GM19468 (cell line): ENCODE measurements at regions not wholly inside any gene's neighbourhood (a gene's known extent, or its start where the extent isn't known, plus 50 kb on each side); places are given as distances from the start of the nearest gene placed in this dataset.
"Not testable (repeated sequence)": the region's sequence is repeated elsewhere in the genome, so short reads cannot be mapped to it uniquely, and the experiment has no call there.

Experiments used
- ATAC-seq: cut with Tn5 transposase; IDR thresholded peaks from one replicate; pipeline ENCODE4 v1.9.1; 2021; ENCODE audit warnings: mild to moderate bottlenecking, moderate library complexity, moderate number of reproducible peaks; ENCODE audit not compliant: unreplicated experiment; ENCODE audit errors: extremely low read depth

GRCh38 chr6:130602151-130602770, 224.9 kb upstream of the SMLR1 start:
- ATAC-seq = no peak

DNA sequence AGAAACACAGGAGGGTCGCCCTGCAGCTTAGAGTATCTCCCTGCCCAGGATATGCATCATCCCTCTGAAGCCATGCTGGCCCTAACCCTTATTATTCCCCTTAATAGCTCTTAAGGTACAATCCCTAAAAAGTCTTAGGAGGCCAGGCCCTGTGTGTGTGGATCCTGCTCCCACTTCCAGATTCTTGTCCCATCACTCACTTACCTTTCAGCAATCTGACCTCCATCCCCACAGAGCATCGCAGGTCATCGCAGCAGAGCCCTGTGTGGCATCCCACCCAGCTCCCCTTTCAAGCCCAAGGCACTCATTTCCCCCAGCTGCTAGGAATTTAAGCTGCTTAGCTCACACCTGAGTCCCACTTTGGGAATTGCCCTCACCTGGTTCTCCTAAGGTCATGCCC, 223.8 kb upstream of the SMLR1 start:
- ATAC-seq = no peak

DNA sequence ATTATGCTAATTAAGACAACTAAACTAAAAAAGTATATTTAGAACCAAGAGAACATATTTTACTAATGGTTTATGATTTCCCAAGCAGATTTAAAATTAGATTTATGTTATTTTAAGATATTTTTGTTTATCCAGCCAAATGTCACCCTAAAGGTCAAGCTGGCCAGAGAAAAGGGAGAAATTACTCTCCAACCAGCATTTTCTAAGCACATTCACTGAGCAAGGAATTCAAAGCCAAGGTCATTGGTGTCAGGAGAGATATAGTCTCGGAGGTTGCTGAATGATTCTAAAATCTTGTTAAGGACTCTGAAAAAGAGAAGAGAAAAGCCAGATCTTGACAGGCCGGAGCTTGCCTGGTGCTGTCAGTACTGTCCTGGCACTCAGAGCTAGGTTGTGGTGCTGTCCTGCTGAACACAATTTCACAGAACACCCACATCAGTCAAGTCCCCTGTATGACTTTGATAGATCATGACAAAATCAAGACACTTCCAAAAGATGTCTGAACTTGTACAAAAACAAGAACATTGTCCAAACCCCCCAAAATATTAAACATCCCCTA, 222.3 kb upstream of the SMLR1 start:
- ATAC-seq = no peak

DNA sequence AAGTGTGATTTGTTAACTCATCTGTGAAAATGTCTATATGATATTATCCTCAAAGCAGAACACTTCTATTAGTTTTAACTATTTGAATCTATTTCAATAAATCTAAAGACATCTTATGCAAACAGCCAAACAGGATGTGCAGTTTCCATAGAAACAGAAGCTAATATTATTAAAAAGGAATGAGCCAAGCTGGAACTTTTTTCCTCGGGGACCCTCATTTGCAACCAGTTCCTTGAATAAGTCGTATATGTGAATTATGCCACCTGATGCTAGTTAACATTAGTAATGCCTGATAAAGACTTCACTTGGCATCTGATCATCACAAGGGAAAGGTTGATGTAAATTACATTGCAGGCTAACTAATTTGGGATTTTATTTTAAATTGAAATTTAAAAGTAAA, 216.9 kb upstream of the SMLR1 start:
- ATAC-seq = no peak

DNA sequence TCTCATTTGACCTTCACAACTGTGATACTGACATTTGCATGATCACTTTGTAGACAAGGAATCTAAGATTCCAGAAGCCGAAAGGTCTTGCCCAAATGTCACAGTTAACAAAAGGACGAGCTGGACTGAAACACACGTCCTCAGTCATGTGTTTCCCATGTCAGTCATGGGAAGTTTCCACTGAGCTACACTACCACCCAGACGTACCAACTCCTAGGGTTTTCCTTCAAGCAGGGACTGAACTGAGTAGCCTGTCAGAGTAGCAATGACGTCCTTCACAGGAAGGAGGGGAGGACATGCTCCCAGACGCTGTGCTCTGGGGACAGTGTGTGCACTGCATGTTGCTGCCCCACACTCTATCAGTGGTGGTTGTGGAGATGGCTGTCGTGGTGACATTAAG, 215.8 kb upstream of the SMLR1 start:
- no peak for ATAC-seq

DNA sequence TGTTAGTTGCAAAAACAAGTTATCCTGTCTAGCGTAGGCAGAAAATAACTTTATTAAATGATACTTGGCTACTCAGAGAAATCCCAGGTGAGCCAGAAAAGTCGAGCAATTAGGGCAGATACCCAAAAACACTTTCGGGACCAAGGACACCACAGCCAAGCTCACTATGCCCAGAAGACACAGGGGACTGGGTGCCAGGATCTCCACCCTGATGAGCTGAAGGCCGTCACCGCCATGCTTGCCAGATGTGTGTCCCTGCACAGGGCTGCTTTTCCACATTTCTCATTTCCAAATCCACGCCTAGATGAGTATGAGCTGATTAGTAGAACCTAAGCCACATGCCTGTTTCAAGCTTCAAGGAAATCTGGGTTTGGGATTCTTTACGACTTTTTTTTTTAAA, 214.0 kb upstream of the SMLR1 start:
- ATAC-seq = no peak

DNA sequence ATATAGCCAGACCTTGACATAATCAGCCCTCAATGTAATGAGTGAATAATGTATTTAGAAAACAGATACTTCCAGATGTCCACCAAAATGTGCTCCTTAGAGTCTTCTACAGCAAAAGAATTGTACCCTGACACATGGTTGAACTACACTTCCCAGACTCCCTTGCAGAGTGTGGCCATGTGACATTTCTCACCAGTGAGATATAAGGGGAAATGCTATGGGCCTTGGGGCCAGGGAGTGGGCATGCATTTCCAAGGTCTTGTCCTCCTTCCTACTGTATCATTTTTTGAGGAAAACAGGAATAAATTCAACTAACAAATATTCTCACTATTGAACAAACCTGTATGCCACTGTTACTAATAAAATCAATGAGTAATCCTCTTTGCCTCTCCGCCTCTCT, 211.4 kb upstream of the SMLR1 start:
- ATAC-seq = no peak

DNA sequence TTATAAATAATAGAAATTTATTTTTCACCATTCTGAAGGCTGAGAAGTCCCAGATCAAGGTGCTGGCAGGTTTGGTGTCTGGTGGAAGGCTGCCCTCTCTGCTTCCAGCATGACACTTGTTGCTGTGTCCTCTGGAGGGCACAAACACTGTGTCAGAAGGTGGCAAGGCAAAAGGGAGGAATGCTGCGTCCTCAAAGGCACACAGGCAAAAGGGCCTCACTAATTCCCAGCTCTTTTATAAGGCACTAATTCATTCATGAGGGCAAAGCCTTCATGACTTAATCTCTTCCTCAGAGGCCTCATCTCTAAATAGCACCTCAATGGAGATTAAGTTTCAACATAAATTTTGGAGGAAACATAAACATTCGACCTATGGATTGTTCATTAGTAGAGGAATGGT, 209.5 kb upstream of the SMLR1 start:
- ATAC-seq = no peak

DNA sequence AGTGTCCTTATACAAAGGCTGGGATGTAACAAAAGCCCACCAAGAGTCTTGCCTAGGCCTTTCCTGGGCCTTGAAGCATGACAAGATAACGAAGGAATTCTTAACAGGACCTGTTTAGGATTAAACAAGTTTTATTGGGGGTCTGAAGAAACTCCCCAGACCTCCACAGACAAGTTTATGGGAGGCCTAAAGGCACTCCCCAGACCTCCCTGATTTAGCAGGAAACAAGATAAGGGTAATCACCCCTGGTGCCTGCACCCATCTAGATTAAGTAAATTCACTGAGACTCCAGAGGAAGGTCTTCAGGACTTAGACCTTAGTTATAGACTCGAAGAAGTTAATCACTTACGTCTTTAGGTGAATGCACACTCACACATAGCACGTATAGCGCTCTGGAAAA, 208.4 kb upstream of the SMLR1 start:
- not testable (repeated sequence) for ATAC-seq

- ATAC-seq = no peak
Observed at GRCh38 chr6:130620338-130620781, 206.8 kb upstream of the SMLR1 start.

DNA sequence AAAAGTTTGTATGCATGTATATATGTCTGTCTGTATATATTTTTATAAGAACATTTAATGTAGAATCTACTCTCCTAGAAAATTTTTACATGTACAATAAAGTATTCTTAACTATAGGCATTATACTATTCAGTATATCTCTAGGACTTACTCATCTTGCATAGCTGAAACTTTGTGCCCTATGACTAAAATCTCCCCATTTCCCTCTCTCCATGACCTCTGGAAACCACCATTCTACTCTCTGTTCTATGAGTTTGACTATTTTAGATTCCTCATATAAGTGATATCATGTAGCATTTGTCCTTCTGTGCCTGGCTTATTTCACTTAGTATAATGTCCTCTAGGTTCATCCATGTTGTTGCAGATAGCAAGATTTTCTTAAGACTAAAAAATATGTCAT, 205.1 kb upstream of the SMLR1 start:
- ATAC-seq = no peak

DNA sequence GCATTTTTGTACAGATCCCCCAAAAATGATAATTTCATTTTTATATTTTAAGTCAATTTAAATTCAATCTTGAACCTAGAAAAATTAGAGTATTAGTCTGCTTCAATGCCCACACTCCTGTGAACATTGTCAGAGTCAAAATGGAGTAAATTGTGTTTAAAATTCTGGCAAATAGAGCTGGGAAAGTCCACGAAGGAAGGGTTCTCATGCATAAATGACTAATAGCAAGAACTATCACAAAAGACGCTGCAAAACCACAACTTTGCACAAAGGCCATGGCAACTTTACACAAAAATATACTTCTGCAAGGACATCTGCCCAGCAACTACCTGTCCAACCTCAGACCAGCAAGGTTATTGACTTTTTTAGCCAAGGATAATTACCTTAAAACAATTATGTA, 203.2 kb upstream of the SMLR1 start:
- ATAC-seq = no peak

DNA sequence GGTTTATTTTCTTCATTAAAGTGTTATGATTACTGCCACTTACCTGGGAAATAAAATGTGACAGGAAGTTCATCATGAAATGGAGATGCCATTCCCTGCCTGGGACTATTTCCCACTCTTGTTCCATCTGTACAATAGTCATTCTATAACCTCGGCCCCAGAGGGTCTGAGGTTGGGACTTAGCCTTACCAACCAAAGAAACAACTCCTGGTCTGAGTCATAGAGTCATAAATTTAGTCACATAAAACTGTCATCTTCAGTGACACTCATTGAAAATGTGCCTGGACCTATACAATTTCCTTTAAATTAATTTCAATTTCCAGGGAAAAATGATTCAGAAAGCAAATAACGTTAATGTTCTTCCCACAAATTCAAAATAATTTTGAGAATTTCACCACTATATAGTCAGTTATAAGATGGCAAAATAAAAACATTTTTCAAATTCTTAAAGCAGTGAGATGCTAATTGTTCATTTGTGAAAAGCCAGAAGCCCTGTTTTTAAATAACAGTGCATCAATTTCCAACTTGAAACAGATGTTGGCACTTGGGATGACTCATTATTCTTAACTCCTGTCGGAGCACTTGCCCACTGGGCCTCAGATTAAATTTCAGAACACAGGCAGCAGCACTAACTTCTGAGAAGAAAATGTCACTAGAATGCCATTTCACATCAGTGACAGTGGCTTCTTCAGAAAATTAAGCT, 201.2 kb upstream of the SMLR1 start:
- ATAC-seq = no peak

GRCh38 chr6:130628862-130629261, 198.3 kb upstream of the SMLR1 start:
- no peak for ATAC-seq

GRCh38 chr6:130629640-130630039, 197.6 kb upstream of the SMLR1 start:
- ATAC-seq = no peak

GRCh38 chr6:130632277-130632676, 194.9 kb upstream of the SMLR1 start:
- no peak for ATAC-seq

DNA sequence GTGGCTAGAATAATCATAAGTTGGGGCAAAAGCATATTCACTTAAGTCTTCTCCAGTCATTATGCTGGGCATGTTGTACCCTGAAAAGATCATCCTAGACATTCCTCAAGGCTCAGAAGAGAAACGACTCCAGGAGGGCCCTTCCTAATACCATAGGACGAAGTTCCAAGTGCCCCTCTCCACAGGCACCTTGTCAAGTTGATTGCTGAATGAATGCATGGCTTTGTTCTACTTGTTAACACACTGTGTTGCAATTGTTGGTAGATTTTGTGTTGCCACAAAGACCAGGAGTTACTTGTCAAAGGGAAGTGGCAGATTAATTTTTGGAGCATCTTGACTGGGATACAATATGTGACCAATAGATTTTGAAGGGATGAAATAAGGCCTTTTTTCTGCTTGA, 194.3 kb upstream of the SMLR1 start:
- no peak for ATAC-seq

DNA sequence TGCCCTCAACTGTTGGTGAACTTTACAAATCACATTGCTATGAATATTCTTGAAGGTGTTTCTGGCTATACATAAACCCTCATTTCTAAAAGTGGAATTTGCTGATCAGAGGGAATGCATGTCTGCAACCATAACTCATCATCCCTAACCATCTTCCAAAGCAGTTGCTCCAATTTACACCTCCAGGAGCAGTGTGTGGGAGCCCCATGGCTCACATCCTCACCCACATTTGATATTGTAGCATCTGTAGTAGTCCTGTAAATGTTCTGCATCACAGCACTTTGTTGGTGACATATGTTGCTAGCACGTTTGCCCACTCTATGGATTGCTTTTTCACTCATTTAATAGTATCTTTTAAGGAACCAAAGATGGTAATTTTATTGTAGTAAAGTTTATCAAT, 183.8 kb upstream of the SMLR1 start:
- no peak for ATAC-seq

- no peak for ATAC-seq
Observed at GRCh38 chr6:130644175-130644574, 183.0 kb upstream of the SMLR1 start.

DNA sequence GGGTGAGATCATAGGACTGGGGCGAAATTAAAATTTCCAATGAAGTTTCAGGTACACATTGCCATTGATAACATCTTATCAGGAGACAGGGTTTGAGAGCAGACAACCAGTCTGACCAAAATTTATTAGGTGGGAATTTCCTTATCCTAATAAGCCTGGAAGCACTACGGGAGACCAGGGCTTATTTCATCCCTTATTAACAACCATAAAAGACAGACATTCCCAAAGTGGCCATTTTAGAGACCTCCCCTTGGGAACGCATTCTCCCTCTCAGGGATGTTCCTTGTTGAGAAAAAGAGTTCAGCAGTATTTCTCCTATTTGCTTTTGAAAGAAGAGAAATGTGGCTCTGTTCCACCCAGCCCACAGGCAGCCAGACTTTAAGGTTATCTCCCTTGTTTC, 182.4 kb upstream of the SMLR1 start:
- not testable (repeated sequence) for ATAC-seq

GRCh38 chr6:130647246-130647645, 180.0 kb upstream of the SMLR1 start:
- ATAC-seq = no peak

DNA sequence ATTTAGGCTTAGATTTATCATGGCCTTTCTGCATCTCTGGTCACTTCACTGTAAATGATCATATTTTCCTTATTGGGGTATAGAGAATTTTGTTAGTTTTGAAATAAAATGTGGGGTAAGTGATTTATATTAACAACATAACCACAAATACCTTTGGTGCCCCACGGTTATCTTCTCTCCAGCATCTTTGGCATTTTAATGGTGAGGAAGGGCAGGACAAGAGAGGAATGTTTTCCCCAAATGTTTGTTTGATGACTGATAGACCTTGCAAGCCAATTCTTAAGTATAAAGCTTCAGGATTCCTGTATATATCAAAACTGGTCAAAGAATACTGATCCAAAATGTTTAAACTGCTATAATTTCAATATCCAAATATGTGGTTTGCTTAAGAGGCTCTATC, 171.6 kb upstream of the SMLR1 start:
- no peak for ATAC-seq
